ENCODE measurements at regions not wholly inside any gene's neighbourhood (a gene's known extent, or its start where the extent isn't known, plus 50 kb on each side); places are given as distances from the start of the nearest gene placed in this dataset.

DNA sequence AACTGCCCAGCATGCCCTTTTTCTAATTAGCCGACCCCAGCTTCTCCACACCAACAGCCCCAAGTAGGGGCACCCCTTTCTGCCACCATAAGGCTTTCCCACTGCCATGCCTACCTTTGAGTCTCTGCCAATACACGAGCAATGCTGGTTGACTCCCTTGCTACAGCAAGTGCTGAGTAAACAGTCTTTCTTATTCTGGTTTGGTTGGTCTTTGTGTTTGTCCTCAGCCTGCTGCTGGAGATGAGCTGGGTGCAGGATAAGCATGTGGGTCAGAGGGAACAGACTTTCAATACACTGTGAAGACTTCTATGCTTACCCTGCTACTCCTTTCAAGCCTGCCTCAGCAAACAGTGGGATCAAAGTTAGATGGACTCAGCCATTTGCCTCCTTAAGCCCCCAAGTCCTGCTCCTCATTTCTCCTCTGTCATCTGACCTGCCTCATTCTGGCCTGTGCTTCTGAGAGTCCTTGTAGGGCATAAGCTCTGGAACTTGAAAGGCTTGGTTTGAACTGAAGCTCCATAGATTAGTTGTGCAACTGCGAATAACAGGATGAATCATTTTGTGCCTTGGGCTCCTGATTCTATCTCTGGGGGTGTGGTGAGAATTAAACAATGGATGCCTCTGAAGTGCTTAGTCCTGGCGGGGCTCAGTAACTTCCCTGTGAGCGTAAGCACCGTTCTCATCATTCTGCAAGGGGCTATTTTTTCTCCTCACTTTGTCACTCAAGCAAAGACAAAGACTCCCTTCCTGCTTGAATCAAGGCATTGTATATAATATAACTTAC, 533.8 kb upstream of the DPP6 start:
- Mint-ChIP-seq H3K27me3 (ENCODE audit: low read depth) (peaks cover 11% of the 10 kb centered on the region), H3K36me3 (peaks cover 84% of the 10 kb centered on the region), H3K27ac (no peak overlapping the region), H3K4me3 (no peak overlapping the region), H3K9me3 (peaks cover 77% of the 10 kb centered on the region), H3K4me1 (no peaks in the 10 kb centered on the region)
- POLR2A ChIA-PET = no interaction called here
- TF ChIP-seq EMX1 (CRISPR knock-in tag; IDR thresholded peaks at IDR 0.05) (no peak), ZNF671 (CRISPR knock-in tag; IDR thresholded peaks at IDR 0.05) (no peak), OVOL2 (CRISPR knock-in tag; IDR thresholded peaks at IDR 0.05; ENCODE audit: borderline replicate concordance) (no peak), MYBL2 (CRISPR knock-in tag; IDR thresholded peaks at IDR 0.05) (no peak), SMAD4 (CRISPR knock-in tag; IDR thresholded peaks at IDR 0.05) (no peak), ZNF396 (CRISPR knock-in tag; IDR thresholded peaks at IDR 0.05; ENCODE audit: borderline replicate concordance) (no peak), ZNF317 (CRISPR knock-in tag; IDR thresholded peaks at IDR 0.05; ENCODE audit: borderline replicate concordance, low read depth) (no peak)
- TF ChIP-seq, protein P1, sequence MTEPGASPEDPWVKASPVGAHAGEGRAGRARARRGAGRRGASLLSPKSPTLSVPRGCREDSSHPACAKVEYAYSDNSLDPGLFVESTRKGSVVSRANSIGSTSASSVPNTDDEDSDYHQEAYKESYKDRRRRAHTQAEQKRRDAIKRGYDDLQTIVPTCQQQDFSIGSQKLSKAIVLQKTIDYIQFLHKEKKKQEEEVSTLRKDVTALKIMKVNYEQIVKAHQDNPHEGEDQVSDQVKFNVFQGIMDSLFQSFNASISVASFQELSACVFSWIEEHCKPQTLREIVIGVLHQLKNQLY (CRISPR knock-in tag; IDR thresholded peaks at IDR 0.05) = no peak
- TF ChIP-seq, protein P2, sequence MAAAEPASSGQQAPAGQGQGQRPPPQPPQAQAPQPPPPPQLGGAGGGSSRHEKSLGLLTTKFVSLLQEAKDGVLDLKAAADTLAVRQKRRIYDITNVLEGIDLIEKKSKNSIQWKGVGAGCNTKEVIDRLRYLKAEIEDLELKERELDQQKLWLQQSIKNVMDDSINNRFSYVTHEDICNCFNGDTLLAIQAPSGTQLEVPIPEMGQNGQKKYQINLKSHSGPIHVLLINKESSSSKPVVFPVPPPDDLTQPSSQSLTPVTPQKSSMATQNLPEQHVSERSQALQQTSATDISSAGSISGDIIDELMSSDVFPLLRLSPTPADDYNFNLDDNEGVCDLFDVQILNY (CRISPR knock-in tag; IDR thresholded peaks at IDR 0.05) = no peak
- TF ChIP-seq, protein P3, sequence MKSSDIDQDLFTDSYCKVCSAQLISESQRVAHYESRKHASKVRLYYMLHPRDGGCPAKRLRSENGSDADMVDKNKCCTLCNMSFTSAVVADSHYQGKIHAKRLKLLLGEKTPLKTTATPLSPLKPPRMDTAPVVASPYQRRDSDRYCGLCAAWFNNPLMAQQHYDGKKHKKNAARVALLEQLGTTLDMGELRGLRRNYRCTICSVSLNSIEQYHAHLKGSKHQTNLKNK (CRISPR knock-in tag; IDR thresholded peaks at IDR 0.05) = no peak
- TF ChIP-seq, protein P4, sequence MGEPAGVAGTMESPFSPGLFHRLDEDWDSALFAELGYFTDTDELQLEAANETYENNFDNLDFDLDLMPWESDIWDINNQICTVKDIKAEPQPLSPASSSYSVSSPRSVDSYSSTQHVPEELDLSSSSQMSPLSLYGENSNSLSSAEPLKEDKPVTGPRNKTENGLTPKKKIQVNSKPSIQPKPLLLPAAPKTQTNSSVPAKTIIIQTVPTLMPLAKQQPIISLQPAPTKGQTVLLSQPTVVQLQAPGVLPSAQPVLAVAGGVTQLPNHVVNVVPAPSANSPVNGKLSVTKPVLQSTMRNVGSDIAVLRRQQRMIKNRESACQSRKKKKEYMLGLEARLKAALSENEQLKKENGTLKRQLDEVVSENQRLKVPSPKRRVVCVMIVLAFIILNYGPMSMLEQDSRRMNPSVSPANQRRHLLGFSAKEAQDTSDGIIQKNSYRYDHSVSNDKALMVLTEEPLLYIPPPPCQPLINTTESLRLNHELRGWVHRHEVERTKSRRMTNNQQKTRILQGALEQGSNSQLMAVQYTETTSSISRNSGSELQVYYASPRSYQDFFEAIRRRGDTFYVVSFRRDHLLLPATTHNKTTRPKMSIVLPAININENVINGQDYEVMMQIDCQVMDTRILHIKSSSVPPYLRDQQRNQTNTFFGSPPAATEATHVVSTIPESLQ (CRISPR knock-in tag; IDR thresholded peaks at IDR 0.05) = no peak
- TF ChIP-seq, protein P5, sequence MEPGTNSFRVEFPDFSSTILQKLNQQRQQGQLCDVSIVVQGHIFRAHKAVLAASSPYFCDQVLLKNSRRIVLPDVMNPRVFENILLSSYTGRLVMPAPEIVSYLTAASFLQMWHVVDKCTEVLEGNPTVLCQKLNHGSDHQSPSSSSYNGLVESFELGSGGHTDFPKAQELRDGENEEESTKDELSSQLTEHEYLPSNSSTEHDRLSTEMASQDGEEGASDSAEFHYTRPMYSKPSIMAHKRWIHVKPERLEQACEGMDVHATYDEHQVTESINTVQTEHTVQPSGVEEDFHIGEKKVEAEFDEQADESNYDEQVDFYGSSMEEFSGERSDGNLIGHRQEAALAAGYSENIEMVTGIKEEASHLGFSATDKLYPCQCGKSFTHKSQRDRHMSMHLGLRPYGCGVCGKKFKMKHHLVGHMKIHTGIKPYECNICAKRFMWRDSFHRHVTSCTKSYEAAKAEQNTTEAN (CRISPR knock-in tag; IDR thresholded peaks at IDR 0.05) = no peak
- TF ChIP-seq, protein P6, sequence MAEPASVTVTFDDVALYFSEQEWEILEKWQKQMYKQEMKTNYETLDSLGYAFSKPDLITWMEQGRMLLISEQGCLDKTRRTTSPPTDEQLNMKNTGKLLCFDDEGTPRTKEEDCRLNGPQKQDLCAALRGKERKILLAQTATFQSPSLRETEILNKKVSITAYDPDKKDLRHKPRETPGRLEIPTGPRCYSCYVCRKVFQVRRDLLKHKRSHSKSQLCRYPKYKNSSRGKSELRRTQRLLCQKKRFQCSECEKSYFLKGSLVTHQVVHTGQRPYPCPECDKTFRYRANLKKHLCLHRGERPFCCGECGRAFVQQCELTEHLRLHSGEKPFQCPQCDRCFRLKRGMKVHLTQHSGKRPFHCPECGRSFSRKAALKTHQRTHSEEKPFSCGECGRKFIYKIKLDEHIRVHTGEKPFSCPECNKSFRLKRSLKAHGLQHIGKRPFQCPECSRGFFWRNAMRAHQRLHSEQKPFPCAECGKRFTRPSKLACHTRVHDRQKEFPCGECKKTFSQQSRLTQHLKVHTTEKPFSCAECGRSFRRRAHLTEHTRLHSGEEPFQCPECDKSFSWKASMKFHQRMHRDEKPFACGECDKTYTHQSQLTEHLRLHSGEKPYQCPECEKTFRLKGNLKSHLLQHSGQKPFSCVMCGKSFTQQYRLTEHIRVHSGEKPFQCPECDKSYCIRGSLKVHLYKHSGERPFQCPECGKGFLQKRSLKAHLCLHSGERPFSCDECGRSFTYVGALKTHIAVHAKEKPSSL (CRISPR knock-in tag; conservative IDR thresholded peaks at IDR 0.05) = no peak
- CTCF ChIA-PET = no interaction called here
- DNase-seq (ENCODE audit: low spot score) (no peak), ATAC-seq (no peak)

DNA sequence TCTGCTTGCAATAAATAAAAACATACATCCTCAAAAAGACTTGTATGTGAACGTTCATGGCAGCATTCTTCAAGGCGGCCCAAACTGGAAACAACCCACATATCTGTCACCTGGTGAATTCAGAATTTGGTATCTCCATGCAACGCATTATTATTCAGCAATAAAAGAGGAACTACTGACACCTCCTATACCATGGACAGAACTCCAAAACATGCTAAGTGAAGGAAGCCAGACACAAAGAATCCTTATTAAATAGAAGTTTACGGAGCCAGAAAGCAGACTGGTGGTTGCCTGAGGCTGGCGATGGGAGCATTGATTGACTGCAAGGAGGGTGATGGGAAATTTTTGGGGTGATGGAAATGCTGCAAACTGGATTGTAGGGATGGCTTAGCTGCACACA, 530.8 kb upstream of the DPP6 start:
- H3K4me1 Mint-ChIP-seq = no peaks in the 10 kb centered on the region
- DNase-seq (ENCODE audit: low spot score) (no peak), ATAC-seq (no peak)
- no peak overlapping the region for H3K4me3 Mint-ChIP-seq
- no peak for TF ChIP-seq CBFB (CRISPR knock-in tag; IDR thresholded peaks at IDR 0.05; ENCODE audit: low read depth)
- TF ChIP-seq, protein P7, sequence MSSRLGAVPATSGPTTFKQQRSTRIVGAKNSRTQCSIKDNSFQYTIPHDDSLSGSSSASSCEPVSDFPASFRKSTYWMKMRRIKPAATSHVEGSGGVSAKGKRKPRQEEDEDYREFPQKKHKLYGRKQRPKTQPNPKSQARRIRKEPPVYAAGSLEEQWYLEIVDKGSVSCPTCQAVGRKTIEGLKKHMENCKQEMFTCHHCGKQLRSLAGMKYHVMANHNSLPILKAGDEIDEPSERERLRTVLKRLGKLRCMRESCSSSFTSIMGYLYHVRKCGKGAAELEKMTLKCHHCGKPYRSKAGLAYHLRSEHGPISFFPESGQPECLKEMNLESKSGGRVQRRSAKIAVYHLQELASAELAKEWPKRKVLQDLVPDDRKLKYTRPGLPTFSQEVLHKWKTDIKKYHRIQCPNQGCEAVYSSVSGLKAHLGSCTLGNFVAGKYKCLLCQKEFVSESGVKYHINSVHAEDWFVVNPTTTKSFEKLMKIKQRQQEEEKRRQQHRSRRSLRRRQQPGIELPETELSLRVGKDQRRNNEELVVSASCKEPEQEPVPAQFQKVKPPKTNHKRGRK (CRISPR knock-in tag; IDR thresholded peaks at IDR 0.05; ENCODE audit: borderline replicate concordance) = no peak
- TF ChIP-seq NR3C1 (CRISPR knock-in tag; conservative IDR thresholded peaks at IDR 0.05; ENCODE audit: low read depth) = no peak
- no peak for TF ChIP-seq ZNF138 (CRISPR knock-in tag; conservative IDR thresholded peaks at IDR 0.05)
- TF ChIP-seq, protein P8, sequence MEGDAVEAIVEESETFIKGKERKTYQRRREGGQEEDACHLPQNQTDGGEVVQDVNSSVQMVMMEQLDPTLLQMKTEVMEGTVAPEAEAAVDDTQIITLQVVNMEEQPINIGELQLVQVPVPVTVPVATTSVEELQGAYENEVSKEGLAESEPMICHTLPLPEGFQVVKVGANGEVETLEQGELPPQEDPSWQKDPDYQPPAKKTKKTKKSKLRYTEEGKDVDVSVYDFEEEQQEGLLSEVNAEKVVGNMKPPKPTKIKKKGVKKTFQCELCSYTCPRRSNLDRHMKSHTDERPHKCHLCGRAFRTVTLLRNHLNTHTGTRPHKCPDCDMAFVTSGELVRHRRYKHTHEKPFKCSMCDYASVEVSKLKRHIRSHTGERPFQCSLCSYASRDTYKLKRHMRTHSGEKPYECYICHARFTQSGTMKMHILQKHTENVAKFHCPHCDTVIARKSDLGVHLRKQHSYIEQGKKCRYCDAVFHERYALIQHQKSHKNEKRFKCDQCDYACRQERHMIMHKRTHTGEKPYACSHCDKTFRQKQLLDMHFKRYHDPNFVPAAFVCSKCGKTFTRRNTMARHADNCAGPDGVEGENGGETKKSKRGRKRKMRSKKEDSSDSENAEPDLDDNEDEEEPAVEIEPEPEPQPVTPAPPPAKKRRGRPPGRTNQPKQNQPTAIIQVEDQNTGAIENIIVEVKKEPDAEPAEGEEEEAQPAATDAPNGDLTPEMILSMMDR (IDR thresholded peaks at IDR 0.05) = no peak
- no peak for TF ChIP-seq SP1 (CRISPR knock-in tag; conservative IDR thresholded peaks at IDR 0.05)
- TF ChIP-seq, protein P4 (CRISPR knock-in tag; IDR thresholded peaks at IDR 0.05) = no peak
- peaks cover 78% of the 10 kb centered on the region for H3K9me3 Mint-ChIP-seq
- POLR2A ChIA-PET = no interaction called here
- peaks cover 15% of the 10 kb centered on the region for H3K27me3 Mint-ChIP-seq (ENCODE audit: low read depth)
- H3K36me3 Mint-ChIP-seq = peaks cover 83% of the 10 kb centered on the region
- CTCF ChIA-PET = no interaction called here
- no peak overlapping the region for H3K27ac Mint-ChIP-seq

Measured in WTC11 (cell line).